Neural crest cell (in vitro differentiated cells): ENCODE measurements at regions not wholly inside any gene's neighbourhood (a gene's known extent, or its start where the extent isn't known, plus 50 kb on each side); places are given as distances from the start of the nearest gene placed in this dataset.
A peak's percentile ranks its signal among the peaks of the same experiment; 100 is the strongest.
"Not testable (repeated sequence)": the region's sequence is repeated elsewhere in the genome, so short reads cannot be mapped to it uniquely, and the experiment has no call there.

Experiments used
- DNase-seq: peaks from one replicate; pipeline ENCODE4 v3.0.0; 2021; ENCODE audit warnings: low read depth, mixed read lengths, low spot score
- H3K27ac Mint-ChIP-seq: one replicate; pipeline ENCODE4 v1.8.0; 2021; ENCODE audit warnings: mild to moderate bottlenecking, mixed read lengths; ENCODE audit not compliant: unreplicated experiment
- H3K27me3 Mint-ChIP-seq: 2 replicates; pipeline ENCODE4 v1.8.0; 2021; ENCODE audit warnings: low read depth, mild to moderate bottlenecking, mixed read lengths
- H3K36me3 Mint-ChIP-seq: 2 replicates; pipeline ENCODE4 v1.8.0; 2021; ENCODE audit warnings: low read depth, mild to moderate bottlenecking, mixed read lengths
- H3K4me1 Mint-ChIP-seq: 2 replicates; pipeline ENCODE4 v1.8.0; 2021; ENCODE audit warnings: mixed read lengths
- H3K4me3 Mint-ChIP-seq: one replicate; pipeline ENCODE4 v1.8.0; 2021; ENCODE audit warnings: mild to moderate bottlenecking, mixed read lengths
- H3K9me3 Mint-ChIP-seq: 2 replicates; pipeline ENCODE4 v1.8.0; 2021; ENCODE audit warnings: mixed read lengths
- TF ChIP-seq, protein P1 (sequence below): fragments of 200-600 bp; sonication (generic); conservative IDR thresholded peaks from 2 replicates; pipeline ENCODE4 v1.5.0; 2021; ENCODE audit warnings: antibody characterized with exemption, mild to moderate bottlenecking

DNA sequence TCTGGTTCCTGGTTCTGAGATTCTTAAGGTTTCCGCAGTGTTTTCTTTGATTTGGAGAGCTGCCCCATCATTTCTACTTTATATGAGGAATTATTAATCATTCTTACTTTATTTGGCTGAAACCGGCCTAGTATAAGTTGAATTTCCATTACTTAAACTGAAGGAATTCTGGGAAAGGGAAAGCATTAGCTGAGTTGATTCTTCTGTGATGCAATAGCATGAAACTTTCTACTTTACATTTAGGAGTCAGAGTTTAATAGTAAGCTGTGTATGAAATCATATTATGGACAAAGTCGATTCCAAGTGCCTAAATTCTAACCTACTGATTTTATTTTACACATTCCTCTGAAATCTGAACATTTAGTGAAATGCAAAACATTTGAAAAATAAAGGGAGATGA lies 1269.7 kb upstream of the ZEB2 start:
- H3K4me1 Mint-ChIP-seq: peaks cover 9% of the 10 kb centered on the region
- H3K36me3 Mint-ChIP-seq: peaks cover 16% of the 10 kb centered on the region
- H3K27me3 Mint-ChIP-seq: no peaks in the 10 kb centered on the region
- DNase-seq: no peak
- H3K4me3 Mint-ChIP-seq: no peak overlapping the region
- TF ChIP-seq, protein P1, sequence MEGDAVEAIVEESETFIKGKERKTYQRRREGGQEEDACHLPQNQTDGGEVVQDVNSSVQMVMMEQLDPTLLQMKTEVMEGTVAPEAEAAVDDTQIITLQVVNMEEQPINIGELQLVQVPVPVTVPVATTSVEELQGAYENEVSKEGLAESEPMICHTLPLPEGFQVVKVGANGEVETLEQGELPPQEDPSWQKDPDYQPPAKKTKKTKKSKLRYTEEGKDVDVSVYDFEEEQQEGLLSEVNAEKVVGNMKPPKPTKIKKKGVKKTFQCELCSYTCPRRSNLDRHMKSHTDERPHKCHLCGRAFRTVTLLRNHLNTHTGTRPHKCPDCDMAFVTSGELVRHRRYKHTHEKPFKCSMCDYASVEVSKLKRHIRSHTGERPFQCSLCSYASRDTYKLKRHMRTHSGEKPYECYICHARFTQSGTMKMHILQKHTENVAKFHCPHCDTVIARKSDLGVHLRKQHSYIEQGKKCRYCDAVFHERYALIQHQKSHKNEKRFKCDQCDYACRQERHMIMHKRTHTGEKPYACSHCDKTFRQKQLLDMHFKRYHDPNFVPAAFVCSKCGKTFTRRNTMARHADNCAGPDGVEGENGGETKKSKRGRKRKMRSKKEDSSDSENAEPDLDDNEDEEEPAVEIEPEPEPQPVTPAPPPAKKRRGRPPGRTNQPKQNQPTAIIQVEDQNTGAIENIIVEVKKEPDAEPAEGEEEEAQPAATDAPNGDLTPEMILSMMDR: no peak
- no peak overlapping the region for H3K27ac Mint-ChIP-seq
- peaks cover 14% of the 10 kb centered on the region for H3K9me3 Mint-ChIP-seq

DNA sequence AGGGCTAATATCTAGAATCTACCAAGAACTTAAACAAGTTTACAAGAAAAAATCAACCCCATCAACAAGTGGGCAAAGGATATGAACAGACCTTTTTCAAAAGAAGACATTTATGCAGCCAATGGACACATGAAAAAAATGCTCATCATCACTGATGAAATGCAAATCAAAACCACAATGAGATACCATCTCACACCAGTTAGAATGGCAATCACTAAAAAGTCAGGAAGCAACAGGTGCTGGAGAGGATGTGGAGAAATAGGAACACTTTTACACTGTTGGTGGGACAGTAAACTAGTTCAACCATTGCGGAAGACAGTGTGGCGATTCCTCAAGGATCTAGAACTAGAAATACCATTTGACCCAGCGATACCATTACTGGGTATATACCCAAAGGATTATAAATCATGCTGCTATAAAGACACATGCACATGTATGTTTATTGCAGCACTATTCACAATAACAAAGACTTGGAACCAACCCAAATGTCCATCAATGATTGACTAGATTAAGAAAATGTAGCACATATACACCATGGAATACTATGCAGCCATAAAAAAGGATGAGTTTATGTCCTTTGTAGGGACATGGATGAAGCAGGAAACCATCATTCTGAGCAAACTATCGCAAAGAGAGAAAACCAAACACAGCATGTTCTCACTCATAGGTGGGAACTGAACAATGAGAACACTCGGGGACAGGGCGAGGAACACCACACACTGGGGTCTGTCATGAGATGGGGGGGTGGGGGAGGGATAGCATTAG lies 1267.9 kb upstream of the ZEB2 start:
- H3K4me1 Mint-ChIP-seq, H3K4me3 Mint-ChIP-seq, H3K27me3 Mint-ChIP-seq, H3K27ac Mint-ChIP-seq, DNase-seq: not testable (repeated sequence)
- H3K9me3 Mint-ChIP-seq: peaks cover 14% of the 10 kb centered on the region
- peaks cover 18% of the 10 kb centered on the region for H3K36me3 Mint-ChIP-seq

DNA sequence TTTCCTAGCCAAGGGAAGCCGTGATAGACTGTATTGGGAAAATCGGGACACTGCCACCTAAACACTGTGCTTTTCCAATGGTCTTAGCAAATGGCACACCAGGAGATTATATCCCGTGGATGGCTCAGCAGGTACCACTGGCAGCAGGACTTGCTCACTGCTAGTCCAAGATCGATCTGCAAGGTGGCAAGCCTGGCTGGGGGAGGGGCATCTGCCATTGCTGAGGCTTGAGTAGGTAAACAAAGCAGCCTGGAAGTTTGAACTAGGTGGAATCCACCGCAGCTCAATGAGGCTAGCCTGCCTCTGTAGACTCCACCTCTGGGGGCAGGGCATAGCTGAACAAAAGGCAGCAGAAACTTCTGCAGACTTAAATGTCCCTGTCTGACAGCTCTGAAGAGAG lies 1262.7 kb upstream of the ZEB2 start:
- H3K27ac Mint-ChIP-seq, H3K4me3 Mint-ChIP-seq, H3K27me3 Mint-ChIP-seq, H3K4me1 Mint-ChIP-seq, DNase-seq: not testable (repeated sequence)
- Mint-ChIP-seq H3K36me3 (peaks cover 19% of the 10 kb centered on the region), H3K9me3 (peaks cover 16% of the 10 kb centered on the region)

DNA sequence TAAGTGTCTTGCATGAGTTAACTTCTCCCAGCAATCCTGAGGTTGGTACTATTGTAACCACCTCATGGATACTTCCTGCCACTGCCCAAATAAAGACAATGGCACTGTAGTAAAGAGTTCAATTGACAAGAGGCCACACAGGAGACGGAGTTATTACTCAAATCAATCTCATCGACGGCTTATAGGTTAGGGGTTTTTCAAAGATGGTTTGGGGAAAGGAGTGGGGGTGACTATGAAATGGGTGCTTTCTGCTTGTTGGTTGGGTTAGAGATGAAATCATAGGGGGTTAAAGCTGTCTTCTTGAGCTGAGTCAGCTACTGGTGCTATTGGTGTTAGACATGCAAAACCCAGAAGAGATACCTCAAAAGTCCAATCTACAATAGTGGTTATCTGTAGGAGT lies 1258.0 kb upstream of the ZEB2 start:
- peaks cover 6% of the 10 kb centered on the region for H3K9me3 Mint-ChIP-seq
- no peak for DNase-seq

DNA sequence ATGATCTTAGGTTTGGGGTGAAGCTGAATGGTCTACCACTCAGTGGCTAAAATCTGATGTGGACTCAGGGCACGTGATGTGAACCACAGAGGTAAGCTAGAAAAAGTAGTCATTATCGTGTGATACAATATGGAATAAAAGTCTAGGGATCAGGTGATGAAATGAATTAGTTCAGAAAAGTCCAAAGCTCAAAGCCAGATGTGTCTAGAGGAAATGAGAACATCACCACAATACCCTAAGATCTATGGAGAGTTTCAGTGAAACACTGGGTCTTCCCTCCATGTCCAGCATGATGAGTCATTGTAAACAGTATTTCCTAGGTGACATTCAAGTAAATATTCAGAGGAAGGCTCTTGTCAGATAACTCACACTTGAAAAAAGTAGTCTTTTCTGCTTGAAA lies 1257.4 kb upstream of the ZEB2 start:
- peaks cover 6% of the 10 kb centered on the region for H3K9me3 Mint-ChIP-seq
- H3K4me3 Mint-ChIP-seq: no peak overlapping the region
- H3K27me3 Mint-ChIP-seq: no peaks in the 10 kb centered on the region
- no peak overlapping the region for H3K27ac Mint-ChIP-seq
- H3K36me3 Mint-ChIP-seq: peaks cover 4% of the 10 kb centered on the region
- DNase-seq: no peak
- no peaks in the 10 kb centered on the region for H3K4me1 Mint-ChIP-seq
- TF ChIP-seq, protein P1: no peak

More for the DNA sequence above, 1258.0 kb upstream of the ZEB2 start:
- Mint-ChIP-seq H3K27me3 (no peaks in the 10 kb centered on the region), H3K4me1 (no peaks in the 10 kb centered on the region), H3K27ac (peak overlapping the region; percentile 20), H3K4me3 (no peak overlapping the region), H3K36me3 (peaks cover 4% of the 10 kb centered on the region)
- TF ChIP-seq, protein P1: no peak

DNA sequence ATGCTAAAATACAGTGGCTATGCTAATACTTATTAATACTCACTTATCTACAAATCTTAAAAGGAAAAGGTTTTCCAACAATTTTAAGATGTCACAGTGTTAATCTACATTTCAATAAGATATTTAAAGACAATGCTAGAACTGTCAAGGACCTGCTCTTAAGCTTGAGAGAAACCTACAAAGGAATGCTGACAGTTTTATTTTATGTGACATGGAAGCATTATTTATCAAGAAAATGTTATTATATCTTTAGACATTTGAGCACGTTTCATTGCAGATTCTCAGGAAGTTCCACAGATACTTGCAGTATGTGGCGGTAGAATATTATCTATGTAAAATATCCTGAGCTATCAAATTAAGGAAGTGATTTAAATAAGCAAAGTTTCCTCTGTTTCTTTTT lies 1255.7 kb upstream of the ZEB2 start:
- Mint-ChIP-seq H3K4me3 (no peak overlapping the region), H3K36me3 (peaks cover 4% of the 10 kb centered on the region), H3K27ac (no peak overlapping the region), H3K27me3 (no peaks in the 10 kb centered on the region), H3K9me3 (peaks cover 6% of the 10 kb centered on the region), H3K4me1 (no peaks in the 10 kb centered on the region)
- TF ChIP-seq, protein P1: no peak
- no peak for DNase-seq
